Loucy (cell line): ENCODE measurements at regions not wholly inside any gene's neighbourhood (a gene's known extent, or its start where the extent isn't known, plus 50 kb on each side); places are given as distances from the start of the nearest gene placed in this dataset.

Experiments
- EZH2phosphoT487 ChIP-seq: fragments of 200-600 bp; IDR thresholded peaks from 2 replicates; pipeline ENCODE4 v1.6.1; 2018; ENCODE audit warnings: antibody characterized with exemption, mild to moderate bottlenecking, moderate library complexity, borderline replicate concordance
- TF ChIP-seq, protein P1 (sequence below): fragments of 200-600 bp; sonication (generic); conservative IDR thresholded peaks from 2 replicates; pipeline ENCODE4 v1.5.1; 2014; ENCODE audit warnings: mild to moderate bottlenecking, antibody characterized with exemption, low read length

DNA sequence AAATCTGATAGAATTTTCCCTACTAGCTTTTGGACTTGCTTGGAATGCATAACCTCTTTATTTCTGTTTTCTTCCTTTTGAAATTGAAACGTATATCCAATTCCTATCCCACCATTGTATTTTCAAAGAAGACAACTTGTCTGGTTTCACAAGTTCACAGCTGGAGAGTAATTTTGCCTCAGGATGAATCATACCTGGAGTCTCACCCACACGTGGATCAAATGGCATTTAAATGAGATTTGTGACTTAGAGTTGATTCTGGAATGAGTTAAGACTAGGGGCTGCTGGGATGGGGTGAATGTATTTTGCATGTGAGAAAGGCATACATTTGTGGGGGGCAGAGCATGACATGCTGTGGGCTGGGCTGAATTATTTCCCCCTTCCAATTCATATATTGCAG is 516.5 kb upstream of the MGAT4C start:
- TF ChIP-seq, protein P1, sequence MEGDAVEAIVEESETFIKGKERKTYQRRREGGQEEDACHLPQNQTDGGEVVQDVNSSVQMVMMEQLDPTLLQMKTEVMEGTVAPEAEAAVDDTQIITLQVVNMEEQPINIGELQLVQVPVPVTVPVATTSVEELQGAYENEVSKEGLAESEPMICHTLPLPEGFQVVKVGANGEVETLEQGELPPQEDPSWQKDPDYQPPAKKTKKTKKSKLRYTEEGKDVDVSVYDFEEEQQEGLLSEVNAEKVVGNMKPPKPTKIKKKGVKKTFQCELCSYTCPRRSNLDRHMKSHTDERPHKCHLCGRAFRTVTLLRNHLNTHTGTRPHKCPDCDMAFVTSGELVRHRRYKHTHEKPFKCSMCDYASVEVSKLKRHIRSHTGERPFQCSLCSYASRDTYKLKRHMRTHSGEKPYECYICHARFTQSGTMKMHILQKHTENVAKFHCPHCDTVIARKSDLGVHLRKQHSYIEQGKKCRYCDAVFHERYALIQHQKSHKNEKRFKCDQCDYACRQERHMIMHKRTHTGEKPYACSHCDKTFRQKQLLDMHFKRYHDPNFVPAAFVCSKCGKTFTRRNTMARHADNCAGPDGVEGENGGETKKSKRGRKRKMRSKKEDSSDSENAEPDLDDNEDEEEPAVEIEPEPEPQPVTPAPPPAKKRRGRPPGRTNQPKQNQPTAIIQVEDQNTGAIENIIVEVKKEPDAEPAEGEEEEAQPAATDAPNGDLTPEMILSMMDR, result no peak
- no peak for TF ChIP-seq EZH2phosphoT487
